Erythroblast (primary cell): ENCODE measurements at regions not wholly inside any gene's neighbourhood (a gene's known extent, or its start where the extent isn't known, plus 50 kb on each side); places are given as distances from the start of the nearest gene placed in this dataset.
A peak's percentile ranks its signal among the peaks of the same experiment; 100 is the strongest.

Experiments
- DNase-seq, 2 experiments: peaks; one replicate each; lab custom pipeline; 2025; lab: John Stamatoyannopoulos, UW
- GATA1 ChIP-seq: IDR thresholded peaks from 2 replicates; pipeline ENCODE4 v1.6.1; 2011; ENCODE audit warnings: low read depth, mild to moderate bottlenecking, control low read depth, low read length, moderate library complexity
- POLR2A ChIP-seq: IDR thresholded peaks from 2 replicates; pipeline ENCODE4 v1.6.1; 2011; ENCODE audit warnings: mild to moderate bottlenecking, low read length

DNA sequence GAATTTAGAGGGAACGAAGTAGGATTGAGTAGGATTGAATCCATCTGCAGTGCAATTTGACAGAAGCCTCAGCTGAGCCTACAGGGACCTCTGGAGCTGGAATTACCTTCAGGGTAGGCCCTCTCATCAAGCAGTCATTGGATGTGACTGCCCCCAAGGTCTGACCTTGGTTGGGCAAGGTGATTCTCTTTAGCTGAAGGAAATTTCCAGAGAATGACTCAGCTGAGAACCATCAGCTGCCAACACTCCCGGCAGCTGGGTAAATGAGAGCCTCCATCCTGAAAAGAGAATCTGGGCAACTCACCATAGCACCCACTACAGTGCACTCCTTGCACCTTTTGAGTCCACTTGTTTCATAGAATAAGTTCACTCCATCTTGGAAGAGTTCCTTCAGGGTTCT is 113.5 kb upstream of the MED13 start:
- DNase-seq: no peak
- TF ChIP-seq GATA1 (no peak), POLR2A (no peak)

DNA sequence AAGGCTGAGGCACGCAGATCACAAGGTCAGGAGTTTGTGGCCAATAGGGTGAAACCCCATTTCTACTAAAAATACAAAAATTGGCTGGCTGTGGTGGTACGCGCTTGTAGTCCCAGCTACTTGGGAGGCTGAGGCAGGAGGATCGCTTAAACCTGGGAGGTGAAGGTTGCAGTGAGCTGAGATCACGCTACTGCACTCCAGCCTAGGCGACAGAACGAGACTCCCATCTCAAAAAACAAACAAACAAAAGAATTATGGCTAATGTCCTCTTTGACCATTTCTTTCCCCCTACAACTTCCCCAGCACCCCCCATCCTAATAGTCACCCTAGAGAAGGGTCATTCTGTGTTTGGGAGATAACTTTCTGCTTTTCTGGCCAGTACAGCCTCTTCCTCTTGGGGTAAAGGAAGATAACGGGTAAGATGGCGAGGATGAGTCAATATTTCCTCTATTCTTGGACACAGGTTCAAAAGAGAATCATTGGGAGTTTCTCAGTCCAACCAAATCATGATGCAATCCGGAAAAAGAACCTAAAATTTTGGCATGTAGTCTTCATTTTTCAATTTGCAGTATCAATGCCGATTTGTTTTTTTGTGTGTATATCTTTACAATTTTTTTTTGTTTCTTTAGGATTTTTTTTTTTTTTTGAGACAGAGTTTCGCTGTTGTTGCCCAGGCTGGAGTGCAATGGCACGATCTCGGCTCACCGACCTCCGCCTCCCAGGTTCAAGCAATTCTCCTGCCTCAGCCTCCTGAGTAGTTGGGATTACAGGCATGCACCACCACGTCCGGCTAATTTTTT is 107.6 kb upstream of the MED13 start:
- peak in 1 of 2 experiments; percentile 67 for DNase-seq
- TF ChIP-seq GATA1: no peak
- no peak for TF ChIP-seq POLR2A

DNA sequence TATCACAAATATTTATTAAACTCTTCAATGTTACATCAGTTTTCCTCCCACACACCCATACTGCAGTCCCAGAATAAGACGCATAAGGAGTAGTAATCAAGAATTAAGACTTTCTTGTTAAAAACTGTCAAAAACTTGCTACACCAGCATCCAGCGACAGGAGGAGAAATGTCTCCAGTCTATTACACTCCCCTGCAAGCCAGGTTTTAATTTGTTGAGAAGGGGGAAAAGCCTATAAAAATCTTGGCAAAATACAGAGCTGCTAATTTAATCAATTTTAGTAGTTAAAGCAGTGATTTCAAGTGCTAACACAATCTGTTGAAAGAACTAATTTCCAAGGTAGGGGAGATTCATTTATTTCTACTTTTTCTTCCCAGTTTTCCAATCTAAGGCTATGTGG is 102.0 kb upstream of the MED13 start:
- no peak for DNase-seq
- TF ChIP-seq GATA1 (no peak), POLR2A (no peak)

DNA sequence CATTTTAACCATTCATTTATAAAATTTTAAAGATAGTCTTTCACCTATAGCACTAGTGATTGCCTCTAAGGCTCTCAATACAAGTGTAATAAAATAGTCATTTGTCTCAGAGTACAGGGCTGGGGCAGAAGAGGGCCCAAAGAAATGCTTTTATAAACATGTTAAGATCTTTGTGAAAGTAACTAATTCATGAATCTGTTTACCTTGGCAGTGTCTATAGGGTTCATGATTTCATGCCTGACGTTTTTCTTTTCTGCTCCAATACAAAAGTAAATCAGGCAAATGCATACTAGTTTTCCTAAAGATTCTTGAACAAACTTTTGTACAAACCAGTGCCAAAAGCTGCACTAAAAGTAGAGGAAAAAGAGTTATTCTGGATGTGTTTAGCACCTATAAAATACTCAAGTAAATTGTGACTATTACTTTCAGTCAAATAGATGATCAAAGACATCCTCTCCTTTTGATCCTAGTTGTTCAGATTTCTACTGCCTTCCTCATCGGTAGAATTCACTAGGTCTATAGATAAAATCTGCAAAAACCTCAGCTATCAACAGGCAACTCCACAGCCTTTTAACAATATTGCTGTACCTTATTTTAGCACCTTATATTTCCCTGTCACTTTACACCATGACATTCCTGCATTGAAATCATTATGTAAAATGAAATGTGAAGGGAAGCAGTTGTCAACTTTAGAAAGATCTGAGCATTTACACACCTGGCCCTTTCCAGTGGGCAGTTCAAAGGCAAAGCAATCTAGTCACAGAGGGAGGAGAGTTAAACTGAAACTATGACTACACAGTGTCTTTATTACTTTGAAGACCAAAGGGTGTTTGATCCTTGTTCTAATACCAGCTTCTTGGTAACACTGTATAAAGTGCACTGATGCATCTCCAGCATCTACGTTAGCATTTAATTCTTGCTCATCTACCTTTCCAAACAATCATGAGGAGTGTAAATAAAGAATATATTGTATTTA is 100.0 kb upstream of the MED13 start:
- DNase-seq: no peak
- no peak for TF ChIP-seq GATA1
- TF ChIP-seq POLR2A: no peak

GRCh38 chr17:62163847-62164246 is 98.8 kb upstream of the MED13 start:
- TF ChIP-seq GATA1 (no peak), POLR2A (no peak)
- DNase-seq: no peak

DNA sequence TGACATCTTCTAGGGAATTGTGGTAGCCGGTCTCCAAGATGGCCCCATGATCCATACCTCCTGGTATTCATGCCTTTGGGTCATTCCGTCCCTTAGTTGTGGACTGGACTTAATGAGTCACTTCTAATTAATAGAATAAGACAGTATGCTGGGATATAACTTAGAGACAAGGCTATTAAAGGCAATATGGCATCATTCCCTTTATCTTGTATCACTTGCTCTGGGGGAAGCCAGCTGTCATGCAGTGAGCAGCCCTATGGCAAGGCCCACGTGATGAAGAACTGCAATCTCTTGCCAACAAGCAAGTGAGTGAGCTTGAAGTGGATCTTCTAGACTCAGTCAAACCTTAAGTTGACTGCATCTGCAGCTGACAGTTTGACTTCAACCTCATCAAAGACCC is 97.8 kb upstream of the MED13 start:
- peak in 1 of 2 experiments; percentile 22 for DNase-seq
- TF ChIP-seq GATA1: no peak
- no peak for TF ChIP-seq POLR2A

DNA sequence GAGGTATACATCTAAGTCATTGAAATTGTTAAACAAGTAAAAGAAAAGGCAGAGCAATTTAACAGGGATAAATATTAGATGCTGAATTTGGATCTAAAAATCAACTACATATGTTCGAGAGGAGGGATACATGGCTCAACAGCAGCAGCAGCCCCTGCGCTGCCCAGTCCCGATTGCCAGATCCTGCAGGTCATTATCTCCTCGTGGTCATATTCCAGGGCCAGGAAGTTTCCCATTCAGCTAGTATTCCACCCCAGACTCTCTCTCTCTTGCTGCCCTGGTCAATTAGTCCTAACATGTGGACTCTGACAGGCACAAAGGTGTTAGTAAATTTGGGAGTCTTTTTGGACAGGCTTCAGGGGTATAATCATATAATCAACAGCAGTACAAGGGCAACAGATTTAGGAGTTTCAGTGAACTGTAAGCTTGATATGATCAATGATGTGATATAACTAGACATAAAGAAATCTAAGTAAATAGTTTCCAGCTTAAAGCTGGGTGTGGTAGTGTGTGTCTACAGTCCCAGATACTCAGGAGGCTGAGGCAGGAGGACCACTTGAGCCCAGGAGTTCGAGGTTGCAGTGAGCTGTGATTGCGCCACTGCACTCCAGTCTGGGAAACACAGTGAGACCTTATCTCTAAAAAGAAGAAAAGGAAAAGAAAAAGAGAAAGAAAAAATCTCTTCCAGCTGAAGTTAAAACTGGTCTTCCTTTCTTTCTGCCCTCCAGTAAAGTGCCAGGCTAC is 96.5 kb upstream of the MED13 start:
- no peak for DNase-seq
- TF ChIP-seq POLR2A (no peak), GATA1 (no peak)

DNA sequence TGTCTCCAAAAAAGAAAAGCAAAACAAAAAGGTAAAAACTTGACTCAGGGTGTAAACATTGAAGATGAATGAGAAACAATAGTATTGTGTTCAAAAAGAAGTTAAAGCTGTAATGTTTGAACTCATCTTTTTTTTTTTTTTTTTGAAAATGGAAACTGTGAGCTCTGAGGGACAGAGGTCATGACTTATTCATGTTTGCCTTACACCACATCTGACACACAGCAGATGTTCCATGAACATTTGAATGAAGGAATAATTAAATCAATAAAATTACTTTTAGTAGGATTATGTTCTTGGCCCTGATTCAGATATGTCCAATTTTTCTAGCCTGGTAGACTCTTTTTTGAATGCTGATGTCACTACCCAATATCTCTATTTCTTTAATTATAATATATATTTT is 95.7 kb upstream of the MED13 start:
- TF ChIP-seq POLR2A (no peak), GATA1 (no peak)

GRCh38 chr17:62159994-62160393 is 94.9 kb upstream of the MED13 start:
- TF ChIP-seq GATA1 (no peak), POLR2A (no peak)
- DNase-seq: no peak

More for the DNA sequence above, 95.7 kb upstream of the MED13 start:
- no peak for DNase-seq

DNA sequence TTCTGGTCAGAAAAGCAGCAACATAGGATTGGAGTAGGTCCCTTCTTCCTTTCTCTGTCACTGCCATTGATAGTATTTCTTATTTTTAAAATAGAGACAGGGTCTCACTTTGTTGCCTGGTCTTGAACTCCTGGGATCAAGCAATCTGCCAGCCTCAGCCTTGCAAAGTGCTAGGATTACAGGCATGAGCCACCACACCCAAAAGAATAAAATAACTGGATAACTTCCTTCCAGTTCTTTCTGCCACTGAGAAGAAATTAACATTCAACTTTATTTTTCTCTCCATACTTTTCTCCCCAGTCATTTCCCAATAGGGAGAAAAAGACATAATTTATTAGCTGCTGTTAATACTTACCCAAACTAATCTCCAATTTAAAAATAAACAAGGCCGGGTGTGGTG is 91.9 kb upstream of the MED13 start:
- DNase-seq: no peak
- no peak for TF ChIP-seq GATA1
- TF ChIP-seq POLR2A: no peak

- TF ChIP-seq POLR2A (no peak), GATA1 (no peak)
- no peak for DNase-seq
Measured at GRCh38 chr17:62154909-62155308, 89.8 kb upstream of the MED13 start.

DNA sequence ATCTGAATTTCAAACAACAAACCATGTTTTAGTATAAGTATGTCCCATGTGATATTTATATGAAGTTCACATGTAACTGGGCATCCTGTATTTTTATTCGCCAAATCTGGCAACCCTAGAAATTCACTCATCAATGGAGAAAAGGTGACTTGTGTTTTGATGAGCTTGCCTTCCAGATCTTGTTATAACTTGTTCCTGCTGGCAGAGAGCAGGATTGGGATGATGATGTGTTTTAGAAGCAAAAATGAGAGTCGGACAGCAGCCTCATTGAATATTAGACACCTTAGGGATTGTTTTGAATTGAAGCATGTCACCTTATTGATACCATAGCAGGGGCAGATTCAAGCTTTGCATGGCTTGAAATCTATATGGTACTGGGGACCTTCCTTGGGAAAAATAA is 85.4 kb upstream of the MED13 start:
- TF ChIP-seq POLR2A: no peak
- no peak for TF ChIP-seq GATA1
- no peak for DNase-seq

- DNase-seq: no peak
- TF ChIP-seq POLR2A (no peak), GATA1 (no peak)
Measured at GRCh38 chr17:62149961-62150360, 84.9 kb upstream of the MED13 start.

DNA sequence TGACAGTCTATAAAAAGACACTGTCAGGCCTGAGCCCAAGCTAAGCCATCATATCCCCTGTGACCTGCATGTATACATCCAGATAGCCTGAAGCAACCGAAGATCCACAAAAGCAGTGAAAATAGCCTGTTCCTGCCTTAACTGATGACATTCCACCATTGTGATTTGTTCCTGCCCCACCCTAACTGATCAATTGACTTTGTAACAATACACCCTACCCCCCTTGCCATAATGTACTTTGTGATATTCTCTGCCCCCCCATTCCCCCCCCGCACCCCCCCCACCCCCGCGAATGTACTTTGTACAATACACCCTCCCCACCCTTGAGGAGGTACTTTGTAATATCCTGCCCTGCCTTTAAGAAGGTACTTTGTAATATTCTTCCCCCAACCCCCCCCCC is 82.2 kb upstream of the MED13 start:
- no peak for TF ChIP-seq POLR2A
- TF ChIP-seq GATA1: no peak
- DNase-seq: no peak
